Right lung (tissue), 2 donors: ENCODE measurements at regions not wholly inside any gene's neighbourhood (a gene's known extent, or its start where the extent isn't known, plus 50 kb on each side); places are given as distances from the start of the nearest gene placed in this dataset.

ENCODE experiments used
- DNase-seq, 2 donors: peaks; one replicate each; pipeline ENCODE4 v3.0.0-alpha.2; 2013

DNA sequence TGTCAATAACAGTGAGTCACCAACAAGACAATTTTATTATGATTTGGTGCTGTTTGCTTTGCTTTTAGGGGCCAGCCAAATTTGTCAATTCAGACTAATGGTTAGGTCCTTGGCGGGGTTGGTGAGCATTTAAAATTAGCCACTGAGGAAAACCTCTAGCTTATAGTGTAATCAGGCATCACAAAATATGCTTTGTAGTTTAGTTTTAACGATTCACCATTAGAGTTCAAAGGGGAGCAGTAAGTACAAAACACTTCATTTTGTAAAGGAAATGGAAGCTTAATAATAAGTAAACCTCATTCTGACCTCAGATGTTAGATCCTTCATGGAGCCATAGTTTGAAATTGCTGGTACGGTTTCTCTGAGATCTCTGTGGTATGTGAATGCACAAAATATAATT lies 218.4 kb upstream of the GOLIM4 start:
- no peak for DNase-seq

DNA sequence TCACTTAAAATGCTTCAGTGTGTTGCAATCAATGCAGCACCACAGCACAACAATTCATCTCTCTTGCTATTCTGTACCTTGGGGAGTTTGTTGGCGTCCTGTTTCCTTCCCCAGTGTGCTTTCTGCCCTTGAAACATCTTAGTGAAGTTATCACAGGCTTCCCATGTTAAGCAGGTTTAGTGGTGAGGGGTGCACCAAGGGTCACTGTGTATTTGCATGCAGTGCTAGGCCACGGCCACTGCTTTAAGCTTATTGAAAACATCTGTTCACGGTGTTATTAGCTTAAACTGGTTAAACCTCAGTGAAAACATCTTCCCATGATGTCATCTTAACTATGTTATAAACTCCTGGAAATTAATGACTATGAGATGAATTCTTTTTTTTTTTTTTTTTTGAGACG lies 217.3 kb upstream of the GOLIM4 start:
- DNase-seq = no peak

DNA sequence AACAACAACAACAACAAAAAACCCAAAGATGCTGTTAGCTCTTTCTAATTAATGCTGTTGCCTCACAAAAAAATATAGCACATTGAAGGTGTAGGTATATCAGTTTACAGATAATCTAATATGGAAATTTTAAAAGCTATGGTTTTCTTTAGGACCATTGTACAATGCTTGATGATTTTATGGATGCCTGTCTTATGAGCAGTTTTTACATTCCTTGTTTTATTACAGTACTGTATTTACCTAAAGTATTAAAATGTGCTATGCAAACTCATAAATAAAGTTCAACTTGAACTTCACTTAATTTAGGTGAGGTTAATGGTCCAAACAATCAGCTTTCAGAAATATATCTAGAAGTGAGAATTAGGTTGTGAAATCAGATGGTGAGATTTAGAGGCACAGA lies 212.2 kb upstream of the GOLIM4 start:
- DNase-seq = no peak

GRCh38 chr3:168295027-168295426 lies 199.3 kb upstream of the GOLIM4 start:
- DNase-seq = no peak

DNA sequence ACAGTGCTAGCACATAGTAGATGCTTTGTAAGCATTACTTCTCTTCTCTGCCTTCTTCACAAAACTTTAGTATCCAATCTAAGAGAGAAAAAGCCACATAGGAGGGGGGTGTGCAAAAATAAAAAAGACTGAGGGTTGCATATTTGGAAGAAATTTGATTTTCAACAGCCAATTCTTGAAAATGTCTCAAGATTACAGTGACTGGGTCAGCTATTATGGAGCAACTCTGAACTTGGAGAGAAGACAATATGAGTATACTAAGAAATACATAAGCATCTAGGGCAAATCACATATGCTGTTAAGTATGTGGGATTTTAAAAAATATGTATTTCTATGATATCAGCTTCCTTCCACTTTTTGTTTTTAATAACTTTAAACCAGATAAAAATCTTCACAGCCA lies 196.6 kb upstream of the GOLIM4 start:
- peak; percentile 55 to 59 for DNase-seq

DNA sequence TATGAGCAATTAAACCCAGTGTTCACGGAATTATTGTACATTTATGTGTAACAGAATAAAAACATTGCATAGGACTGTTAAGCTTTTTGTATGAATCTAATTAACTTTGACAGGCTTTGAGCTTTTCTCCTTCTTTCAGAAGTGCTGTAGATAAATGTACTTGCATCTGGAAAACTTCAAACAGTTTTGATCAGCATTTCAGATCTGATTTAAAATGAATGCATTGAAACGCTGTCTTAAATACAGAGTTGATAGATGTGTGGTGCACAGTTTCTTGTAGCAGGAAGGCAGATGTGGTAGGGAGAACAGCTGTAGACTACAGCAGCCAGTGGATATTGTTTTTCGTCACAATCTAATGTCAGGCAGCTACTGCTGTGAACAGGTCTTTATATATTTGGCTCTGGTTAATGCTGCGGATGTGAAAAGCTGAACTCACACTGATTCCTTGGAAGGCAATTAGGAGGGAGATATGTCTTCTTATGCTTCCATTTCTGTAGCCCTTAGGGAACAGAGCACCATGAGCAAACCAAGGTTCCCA lies 193.8 kb upstream of the GOLIM4 start:
- no peak for DNase-seq

DNA sequence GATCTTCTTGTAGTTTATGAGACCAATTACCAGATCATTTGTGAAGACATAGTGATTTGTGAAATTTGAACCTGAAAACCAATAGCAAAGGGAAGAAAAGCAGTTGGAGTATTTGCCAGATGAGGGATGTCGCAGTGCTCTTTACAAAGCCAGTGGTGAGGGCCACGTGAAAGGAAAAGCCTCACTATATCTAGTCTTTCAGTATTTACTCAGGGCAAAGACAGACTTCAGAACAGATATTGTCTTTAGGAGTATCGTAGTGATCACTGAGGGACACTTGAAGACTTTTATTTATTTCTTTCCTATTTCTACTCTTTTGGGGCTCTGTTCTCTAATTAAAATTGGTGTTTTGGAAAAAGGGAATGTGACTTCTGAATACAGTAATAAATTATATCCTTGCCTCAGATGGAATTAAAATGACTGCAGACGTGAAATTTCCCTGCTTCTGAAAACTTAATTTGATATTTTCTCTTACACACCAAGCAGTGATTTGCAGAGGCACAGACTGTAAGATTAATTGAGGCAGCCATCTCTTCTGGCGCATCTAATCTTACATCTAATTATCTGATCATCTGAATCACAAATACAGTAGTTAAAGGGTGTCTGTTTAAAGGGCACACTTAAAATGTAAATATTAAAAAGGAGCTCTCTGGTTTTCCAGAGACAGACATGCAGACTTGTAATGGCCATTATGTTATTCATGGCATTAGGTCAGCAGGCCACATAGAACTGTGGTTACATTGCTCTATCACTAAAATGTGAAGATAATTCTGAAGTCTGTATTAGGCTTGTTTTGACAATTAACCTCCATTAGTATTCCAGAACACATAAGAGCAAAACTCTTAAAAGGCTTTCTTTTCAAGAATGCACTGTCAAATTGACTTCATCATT lies 193.0 kb upstream of the GOLIM4 start:
- no peak for DNase-seq

- no peak for DNase-seq
Measured at GRCh38 chr3:168285506-168285905, 189.8 kb upstream of the GOLIM4 start.

- DNase-seq = no peak
Measured at GRCh38 chr3:168284728-168285127, 189.0 kb upstream of the GOLIM4 start.

GRCh38 chr3:168275662-168276061 lies 179.9 kb upstream of the GOLIM4 start:
- DNase-seq = no peak

DNA sequence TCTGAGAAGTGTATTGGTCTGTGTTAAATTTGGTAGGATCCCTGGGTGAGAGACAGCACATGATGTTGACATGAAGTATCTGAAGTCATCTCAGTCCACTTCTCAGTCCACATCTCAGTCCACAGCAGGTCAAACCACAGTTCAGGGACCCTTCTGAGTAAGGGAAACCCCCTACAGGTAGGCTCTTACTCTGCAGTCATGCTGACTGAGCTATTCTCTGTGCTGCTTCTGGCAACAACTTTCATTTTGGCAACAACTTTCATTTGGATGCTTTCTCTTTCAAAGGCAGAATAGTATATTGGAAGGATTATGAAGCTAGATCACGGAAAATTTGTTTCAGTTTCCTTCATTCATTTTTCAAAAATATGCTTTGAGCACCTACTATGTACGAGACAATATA lies 178.2 kb upstream of the GOLIM4 start:
- no peak for DNase-seq

DNA sequence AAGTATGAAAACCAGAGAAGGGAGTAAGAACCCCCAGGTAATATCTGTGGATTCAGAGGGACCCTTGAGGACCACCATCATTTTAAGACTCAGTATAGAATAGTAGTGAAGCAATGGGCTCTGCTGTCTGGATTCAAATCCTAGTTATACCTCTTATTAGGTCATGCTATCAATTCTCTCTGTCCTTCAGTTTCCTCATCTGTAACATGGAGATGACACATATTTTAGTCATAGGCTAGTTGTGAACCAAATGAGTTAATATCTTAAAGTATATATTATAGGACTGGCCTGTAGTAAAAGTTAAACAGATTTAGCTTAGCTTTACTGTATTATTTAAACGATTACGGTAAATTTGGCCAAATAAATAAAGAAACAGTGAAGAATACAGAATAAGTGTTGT lies 177.3 kb upstream of the GOLIM4 start:
- DNase-seq = no peak

DNA sequence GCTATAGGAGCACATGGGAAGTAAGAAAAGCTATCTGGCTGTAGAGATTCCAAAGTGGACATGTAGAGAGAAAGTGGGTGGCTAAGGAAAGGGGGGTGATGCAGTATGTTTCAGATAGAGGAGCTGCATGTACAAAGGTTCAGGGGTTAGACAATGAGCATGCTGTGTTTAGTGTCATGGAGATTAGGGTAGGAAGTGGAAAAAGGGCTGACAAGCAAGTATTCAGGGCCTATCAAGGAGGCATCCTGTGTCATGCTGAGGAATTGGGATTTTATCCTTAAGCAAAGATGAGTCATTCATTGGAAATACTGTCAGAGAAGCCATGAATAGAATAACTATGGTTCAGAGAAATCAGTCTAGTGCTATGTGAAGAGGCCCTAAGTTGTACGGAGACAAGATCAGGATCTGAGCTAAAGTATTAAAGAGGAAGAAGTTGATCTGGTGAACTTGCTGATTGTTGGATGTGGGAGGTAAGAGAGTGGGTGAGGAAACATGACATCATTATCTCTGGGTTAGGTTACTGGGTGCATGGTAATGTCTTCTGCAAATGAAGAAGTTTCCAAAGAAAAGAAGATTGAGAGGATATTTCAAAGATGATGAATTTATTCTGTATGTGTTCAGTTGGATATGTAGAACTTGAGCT lies 176.7 kb upstream of the GOLIM4 start:
- no peak for DNase-seq

GRCh38 chr3:168271932-168272331 lies 176.2 kb upstream of the GOLIM4 start:
- DNase-seq = no peak

GRCh38 chr3:168269001-168269400 lies 173.3 kb upstream of the GOLIM4 start:
- no peak for DNase-seq

GRCh38 chr3:168267179-168267578 lies 171.5 kb upstream of the GOLIM4 start:
- DNase-seq = no peak

- DNase-seq = no peak
Measured at GRCh38 chr3:168266335-168266734, 170.6 kb upstream of the GOLIM4 start.

- no peak for DNase-seq
Measured at GRCh38 chr3:168262887-168263286, 167.2 kb upstream of the GOLIM4 start.

- DNase-seq = no peak
Measured at GRCh38 chr3:168260859-168261258, 165.1 kb upstream of the GOLIM4 start.

GRCh38 chr3:168251371-168251770 lies 155.6 kb upstream of the GOLIM4 start:
- DNase-seq = no peak

- DNase-seq = no peak
Measured at GRCh38 chr3:168250415-168250861, 154.7 kb upstream of the GOLIM4 start.

GRCh38 chr3:168249550-168250414 lies 154.1 kb upstream of the GOLIM4 start:
- DNase-seq = peak; percentile 84 to 85
